GM23338 (cell line): ENCODE measurements at regions not wholly inside any gene's neighbourhood (a gene's known extent, or its start where the extent isn't known, plus 50 kb on each side); places are given as distances from the start of the nearest gene placed in this dataset.

Experiments
- CTCF ChIP-seq, 2 experiments: fragments of 200-600 bp in 1 of 2; sonication (generic) in 1 of 2; conservative IDR thresholded peaks; 2 replicates each; pipeline versions ENCODE4 v1.5.1 to v1.6.1; 2016 to 2017; ENCODE audit warnings: antibody characterized with exemption in 2 of 2, low read depth in 2 of 2, mild to moderate bottlenecking in 2 of 2, moderate library complexity in 1 of 2
- EZH2 ChIP-seq: fragments of 200-600 bp; sonication (generic); IDR thresholded peaks from one replicate; pipeline ENCODE4 v1.8.0; 2017; ENCODE audit warnings: antibody characterized with exemption, mild to moderate bottlenecking, low read depth; ENCODE audit not compliant: unreplicated experiment
- EZH2phosphoT487 ChIP-seq: fragments of 200-600 bp; sonication (generic); IDR thresholded peaks from one replicate; pipeline ENCODE4 v1.8.1; 2018; ENCODE audit warnings: antibody characterized with exemption; ENCODE audit not compliant: unreplicated experiment
- POLR2AphosphoS5 ChIP-seq: IDR thresholded peaks from 2 replicates; pipeline ENCODE4 v1.6.1; 2016; ENCODE audit warnings: antibody characterized with exemption, low read depth
- REST ChIP-seq: IDR thresholded peaks from one replicate; pipeline ENCODE4 v1.6.1; 2018; ENCODE audit warnings: antibody characterized with exemption; ENCODE audit not compliant: unreplicated experiment
- ZNF114 ChIP-seq: fragments of 250-450 bp; sonication (Bioruptor Pico); IDR thresholded peaks from 2 replicates; pipeline ENCODE4 v1.5.0; 2020; ENCODE audit warnings: mild to moderate bottlenecking, moderate library complexity

- TF ChIP-seq POLR2AphosphoS5 (no peak), EZH2 (no peak), CTCF (conservative IDR thresholded peaks at IDR 0.05; ENCODE audit: low read depth in 2 of 2) (no peak), ZNF114 (CRISPR knock-in tag) (no peak), REST (no peak), EZH2phosphoT487 (no peak)
Observed at GRCh38 chr1:216777148-216777547, 53.9 kb upstream of the ESRRG start.
